Cerebellar cortex (tissue), 1 donor: ENCODE measurements at regions not wholly inside any gene's neighbourhood (a gene's known extent, or its start where the extent isn't known, plus 50 kb on each side); places are given as distances from the start of the nearest gene placed in this dataset.

Source experiments
- DNase-seq: peaks from one replicate; pipeline ENCODE4 v3.0.0-alpha.2; 2015; ENCODE audit warnings: low spot score

DNA sequence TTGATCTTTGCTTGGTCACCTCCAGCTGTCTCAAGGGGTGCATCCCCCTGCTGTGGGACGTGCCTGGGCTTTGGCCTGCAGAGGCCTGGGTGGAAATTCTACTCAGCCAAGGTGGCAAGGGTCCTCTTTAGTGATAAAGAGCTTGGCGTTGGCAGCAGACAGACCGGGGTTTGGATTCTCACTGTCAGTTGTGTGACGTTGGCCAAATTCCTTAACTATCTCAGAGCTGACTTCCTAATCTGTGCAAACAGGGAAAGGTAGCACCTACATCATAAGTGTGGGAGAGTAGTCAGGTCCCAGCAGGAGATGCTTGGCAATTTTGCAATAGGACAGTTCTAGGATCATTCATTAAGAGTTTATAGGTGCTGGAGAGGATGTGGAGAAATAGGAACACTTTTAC is 154.3 kb upstream of the GSC start:
- DNase-seq: no peak

DNA sequence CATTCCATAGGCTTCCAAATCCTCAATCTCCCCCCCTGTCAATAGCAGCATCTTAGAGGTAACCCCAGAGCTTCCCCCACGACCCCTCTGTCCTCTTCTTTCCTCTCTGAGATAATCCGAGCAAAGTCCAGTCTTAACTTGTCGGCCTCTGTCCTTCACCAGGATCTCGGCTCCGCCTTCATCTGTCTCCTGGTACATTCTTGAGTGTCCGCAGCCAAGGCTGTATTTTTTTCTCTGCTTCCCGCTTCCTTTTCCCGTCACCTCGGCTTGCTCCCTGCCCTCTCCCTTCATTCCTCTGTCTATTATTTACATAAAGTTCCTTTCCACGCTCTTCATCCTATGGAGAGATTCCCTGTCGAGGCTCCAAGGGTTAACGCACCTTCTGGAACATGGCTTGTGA is 153.9 kb upstream of the GSC start:
- no peak for DNase-seq

DNA sequence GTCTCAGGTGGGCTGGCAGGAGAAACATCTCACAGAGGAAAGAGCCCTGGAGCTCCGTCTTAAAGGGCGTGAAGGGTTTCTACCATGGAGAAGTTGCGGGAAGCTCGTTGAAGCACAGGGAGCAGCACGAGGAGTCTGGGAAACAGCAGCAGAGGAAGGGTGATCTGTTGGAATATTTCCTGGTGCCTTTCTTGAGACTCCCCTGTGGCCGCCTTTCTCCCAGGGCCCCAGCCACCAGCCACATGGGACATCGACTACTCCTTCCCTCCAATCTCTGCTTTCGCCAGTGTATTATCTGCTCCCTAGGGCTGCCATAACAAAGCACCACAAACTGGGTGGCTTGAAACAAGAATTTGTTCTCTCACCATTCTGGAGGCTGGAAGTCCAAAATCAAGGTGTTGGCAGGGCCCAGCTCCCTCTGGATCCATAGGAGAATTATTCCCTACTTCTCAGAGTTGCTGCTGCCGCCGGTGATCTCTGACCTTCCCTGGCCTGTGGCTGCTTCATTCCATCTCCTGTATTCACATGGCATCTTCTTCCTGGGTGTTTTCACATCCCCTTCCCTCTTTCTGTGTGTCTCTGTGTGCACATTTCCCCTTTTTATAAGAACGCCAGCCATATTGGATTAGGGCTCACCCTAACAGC is 152.8 kb upstream of the GSC start:
- DNase-seq: no peak

DNA sequence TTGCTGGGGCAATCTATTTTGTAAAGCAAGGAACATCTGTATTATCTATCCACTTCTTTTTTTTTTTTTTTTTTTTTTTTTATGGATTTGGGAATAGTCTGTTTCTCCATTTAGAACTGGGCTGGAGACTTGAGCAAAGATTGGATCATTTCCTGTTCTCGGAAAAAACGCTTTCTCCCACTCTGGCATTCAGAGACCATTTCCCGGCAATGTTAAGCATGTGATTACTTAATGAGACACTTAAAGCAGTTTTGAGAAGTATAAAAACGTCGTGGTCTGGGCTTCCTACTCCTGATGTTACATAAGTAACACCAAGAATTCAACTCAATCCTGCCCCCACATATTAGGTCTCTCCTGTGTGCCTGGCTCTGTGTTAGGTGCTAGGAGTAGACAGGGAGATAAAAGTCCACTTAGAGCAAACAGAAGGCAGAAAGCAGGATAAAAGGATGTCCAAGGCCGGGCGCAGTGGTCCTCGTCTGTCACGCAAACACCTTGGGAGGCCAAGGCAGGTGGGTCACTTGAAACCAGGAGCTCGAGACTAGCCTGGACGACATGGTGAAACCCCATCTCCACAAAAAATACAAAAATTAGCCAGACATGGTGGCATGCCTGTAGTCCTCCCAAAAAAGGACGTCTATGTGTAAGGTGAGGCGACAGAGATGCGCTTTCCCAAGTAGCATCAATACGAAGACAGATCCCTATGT is 152.1 kb upstream of the GSC start:
- no peak for DNase-seq

- no peak for DNase-seq
These were observed 151.5 kb upstream of the GSC start for GRCh38 chr14:94921456-94921855.

- no peak for DNase-seq
These were observed 150.0 kb upstream of the GSC start for GRCh38 chr14:94919896-94920295.

DNA sequence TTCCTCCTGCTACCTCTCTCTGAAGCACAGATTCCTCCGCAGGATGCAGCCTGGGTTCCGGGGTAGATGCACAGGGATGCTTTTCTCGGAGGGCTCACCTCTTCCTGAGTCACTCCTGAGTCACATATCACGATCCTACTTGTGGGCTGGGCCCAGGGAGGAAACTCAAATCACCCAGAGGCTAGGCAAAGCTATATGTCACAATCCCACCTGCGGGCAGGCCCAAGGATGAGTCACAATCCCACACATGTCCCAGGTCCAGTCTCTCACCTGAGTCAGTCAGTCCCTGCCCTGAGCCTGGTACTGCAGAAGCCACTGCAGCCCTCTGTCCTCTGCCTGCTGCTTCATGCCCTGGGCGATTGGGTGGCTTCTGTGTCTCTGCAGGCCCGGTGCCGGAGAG is 149.0 kb upstream of the GSC start:
- no peak for DNase-seq

- DNase-seq: no peak
These were observed 147.2 kb upstream of the GSC start for GRCh38 chr14:94917041-94917600.

- no peak for DNase-seq
These were observed 144.3 kb upstream of the GSC start for GRCh38 chr14:94914191-94914590.

DNA sequence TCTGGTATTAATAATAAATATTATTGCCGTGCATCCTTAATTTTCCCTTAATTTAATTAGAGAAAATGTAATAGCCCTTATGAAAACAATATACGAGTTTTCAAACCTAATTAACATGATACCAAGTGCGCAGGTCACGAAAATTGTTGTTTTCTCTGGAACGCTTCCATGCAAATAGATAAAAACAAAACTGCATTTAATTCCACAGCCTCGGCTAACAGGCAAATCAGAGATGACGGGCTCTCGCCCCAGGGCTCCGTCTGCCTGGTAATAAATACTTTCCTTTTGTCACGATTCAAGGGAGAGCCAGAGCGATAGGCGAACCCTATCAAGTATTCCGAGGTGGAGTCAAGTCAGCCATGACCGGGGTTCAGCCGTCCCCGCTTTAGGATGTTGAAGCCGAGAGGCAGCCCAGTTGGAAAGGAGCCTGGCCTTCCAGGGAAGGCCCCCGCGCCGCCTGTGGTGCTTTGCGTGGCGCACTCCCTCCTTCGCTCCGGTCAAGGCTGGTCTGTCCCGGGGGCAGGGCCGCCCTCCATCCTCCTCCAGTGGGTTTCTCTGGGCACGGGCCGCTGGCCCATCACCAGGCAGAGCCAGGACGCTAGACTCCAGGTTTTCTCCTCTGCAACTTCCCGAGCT is 137.8 kb upstream of the GSC start:
- DNase-seq: no peak

DNA sequence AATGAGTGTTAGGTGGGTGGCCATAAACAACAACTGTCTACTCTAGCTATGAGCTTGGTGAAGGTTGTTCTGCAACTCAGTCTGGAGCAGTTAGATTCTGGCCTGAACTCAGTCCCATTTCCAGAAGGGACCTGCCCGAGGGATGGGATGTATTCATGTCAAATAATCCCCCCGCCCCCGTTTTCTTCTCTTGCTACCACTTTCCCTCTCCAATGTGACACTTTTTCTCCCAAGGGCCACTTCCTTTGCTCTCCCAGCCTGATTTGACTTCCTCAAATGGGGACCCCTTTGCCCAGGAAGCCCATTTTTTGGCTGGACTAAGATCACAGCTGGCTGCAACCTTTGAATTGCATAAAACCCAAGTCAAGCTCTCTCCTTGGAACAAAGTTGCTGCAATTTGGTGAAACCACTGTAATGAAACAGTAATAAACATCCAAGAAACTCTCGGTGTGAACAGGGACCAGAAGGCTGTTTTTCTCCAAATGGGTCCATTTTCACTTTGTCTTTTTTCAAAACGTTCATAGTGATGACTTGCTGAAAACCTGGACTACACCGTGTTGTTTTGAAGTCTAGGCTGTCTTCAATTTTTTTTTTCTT is 137.2 kb upstream of the GSC start:
- no peak for DNase-seq

GRCh38 chr14:94906577-94906976 is 136.7 kb upstream of the GSC start:
- DNase-seq: no peak

- DNase-seq: no peak
These were observed 134.7 kb upstream of the GSC start for GRCh38 chr14:94904636-94905035.

- no peak for DNase-seq
These were observed 134.0 kb upstream of the GSC start for GRCh38 chr14:94903883-94904282.

DNA sequence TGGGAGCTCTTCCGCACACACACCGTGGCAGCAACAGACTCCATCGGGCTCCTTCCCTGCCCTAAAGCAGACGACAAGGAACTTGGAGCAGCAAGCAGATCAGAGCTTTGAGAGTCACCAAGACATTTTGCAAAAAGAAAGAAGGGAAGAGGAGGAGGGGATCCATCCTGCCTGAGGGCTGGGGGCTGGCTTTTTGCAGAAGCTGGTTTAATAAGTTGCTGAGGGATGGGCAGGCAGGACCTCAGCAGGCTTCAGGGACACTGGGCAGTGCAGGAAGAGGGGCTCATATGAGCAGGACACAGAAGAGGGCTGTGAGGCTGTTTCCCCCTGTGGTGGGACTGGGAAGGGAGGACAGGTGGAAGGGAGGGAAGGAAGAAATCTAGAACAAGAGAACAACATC is 133.4 kb upstream of the GSC start:
- no peak for DNase-seq

- DNase-seq: no peak
These were observed 127.6 kb upstream of the GSC start for GRCh38 chr14:94897561-94897960.

GRCh38 chr14:94897082-94897481 is 127.2 kb upstream of the GSC start:
- DNase-seq: no peak

DNA sequence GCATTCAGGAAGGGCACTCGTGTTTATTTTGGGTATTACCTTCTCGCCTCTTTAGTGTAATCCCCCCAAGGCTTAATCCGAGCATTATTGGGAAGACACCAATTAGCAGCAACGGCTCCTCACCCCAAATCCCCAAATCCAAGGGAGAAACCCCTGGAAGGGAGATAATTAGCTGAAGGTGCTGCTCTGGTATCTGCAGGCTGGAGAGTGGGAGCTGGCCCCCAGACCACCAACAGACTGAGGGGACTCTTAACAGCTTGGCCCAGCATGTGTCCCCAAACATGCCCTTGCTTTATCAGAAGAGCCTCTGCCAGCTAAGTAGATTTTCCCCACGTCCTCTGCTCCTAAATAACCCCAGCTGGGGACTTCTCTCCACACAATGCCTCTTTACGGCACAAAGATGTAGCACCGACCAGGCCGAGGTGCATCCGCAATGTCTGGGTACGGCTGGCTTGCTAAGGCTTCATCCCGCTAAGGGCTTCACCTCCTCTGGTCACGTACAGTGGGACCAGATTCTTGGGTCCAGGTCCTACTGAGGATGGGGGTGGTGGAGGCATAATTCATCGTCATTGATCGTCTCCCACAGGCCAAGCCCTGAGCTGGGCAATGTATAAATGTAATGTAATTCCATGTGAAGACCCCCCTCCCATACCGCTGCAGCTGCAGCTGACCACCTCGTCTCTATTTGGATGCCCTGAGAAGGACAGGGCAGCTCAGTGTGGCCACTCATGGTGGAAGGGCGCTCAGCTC is 123.7 kb upstream of the GSC start:
- no peak for DNase-seq

DNA sequence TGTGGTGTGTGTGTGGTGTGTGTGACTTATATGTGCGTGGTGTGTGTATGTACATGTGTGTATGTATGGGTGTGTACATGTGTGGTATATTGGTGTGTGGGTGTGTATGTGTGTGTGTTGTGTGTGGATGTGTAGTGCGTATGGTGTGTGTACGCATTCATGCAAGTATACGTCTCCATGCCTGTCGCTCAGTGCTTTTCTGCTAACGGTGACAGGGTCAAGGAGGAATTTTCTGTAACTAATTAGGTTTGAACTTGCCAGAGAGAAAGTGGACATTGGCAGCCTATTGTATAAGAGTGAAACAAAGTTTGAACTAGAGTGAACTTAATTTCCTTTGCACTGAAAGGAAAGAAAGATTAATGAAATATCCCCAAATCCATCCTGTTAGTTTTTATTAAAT is 120.9 kb upstream of the GSC start:
- DNase-seq: no peak

DNA sequence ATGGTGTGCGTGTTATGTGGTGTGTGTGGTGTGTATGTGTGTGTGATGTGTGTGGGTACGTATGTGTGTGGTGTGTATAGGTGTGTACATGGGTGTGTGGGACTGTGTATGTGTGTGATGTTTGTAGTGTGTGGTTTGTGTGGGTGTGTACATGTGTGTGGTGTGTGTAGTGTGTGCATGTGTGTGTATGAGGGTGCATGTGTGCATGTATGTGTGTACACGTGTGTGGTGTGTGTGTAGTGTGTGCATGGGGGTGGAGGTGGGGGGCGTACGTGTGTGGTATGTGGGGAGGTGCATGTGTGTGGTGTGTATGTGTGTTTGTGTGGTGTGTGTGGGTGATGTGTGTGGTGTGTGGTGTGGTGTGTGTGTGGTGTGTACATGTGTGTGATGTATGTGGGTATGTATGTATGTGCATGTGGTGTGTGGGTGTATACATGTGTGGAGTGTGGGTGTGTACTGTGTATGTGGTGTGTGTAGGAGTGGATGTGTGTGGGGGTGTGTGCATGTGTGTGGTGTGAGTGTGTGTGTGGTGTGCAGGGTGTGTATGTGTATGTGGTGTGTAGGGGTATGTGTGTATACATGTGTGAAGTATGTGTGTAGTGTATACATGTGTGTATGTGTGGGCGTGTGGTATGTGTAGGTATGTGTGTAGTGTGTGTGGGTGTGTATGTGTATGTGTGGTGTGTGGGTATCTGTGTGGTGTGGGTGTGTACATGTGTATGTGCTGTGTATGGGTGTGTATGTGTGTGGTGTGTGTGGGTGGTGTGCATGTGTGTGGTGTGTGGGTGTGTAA is 119.8 kb upstream of the GSC start:
- DNase-seq: no peak

DNA sequence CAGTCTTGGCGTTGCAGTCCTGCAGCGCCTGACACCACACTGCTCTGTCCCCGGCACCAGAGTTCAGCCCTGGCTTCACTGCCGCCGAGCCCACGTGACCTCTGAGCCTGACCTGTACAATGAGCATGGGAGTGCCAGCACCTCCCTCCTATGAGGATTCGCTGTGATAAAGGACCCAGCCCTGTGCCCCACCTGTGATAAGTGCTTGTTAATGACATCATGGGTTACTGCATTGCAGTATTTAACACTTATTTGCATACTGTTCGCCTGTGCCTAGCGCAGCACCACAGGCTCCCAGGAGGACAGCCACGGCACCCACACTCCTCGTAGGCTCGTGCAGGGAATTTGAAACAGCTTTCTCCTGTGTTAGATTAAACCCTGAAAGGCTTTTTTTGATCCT is 118.2 kb upstream of the GSC start:
- no peak for DNase-seq
